GM13977 (cell line): ENCODE measurements at regions not wholly inside any gene's neighbourhood (a gene's known extent, or its start where the extent isn't known, plus 50 kb on each side); places are given as distances from the start of the nearest gene placed in this dataset.
"Not testable (repeated sequence)": the region's sequence is repeated elsewhere in the genome, so short reads cannot be mapped to it uniquely, and the experiment has no call there.

ENCODE experiments used
- DNase-seq: peaks from one replicate; pipeline ENCODE4 v3.0.0; 2012; ENCODE audit warnings: low spot score
- CTCF ChIP-seq: IDR thresholded peaks from 2 replicates; pipeline ENCODE4 v1.5.1; 2012; ENCODE audit warnings: mild to moderate bottlenecking, control low read depth; ENCODE audit not compliant: insufficient read depth; ENCODE audit errors: extremely low read depth, missing control alignments
- in situ Hi-C: fragments of 300-500 bp; cut with MboI; formaldehyde crosslinking; loops from one replicate; pipeline ENCODE4 v1.12.0; 2022; ENCODE audit warnings: low sequenced_read_pairs, low pct_unique_long_range_greater_than_20kb, mixed read lengths, inconsistent platforms; ENCODE audit not compliant: unreplicated experiment

DNA sequence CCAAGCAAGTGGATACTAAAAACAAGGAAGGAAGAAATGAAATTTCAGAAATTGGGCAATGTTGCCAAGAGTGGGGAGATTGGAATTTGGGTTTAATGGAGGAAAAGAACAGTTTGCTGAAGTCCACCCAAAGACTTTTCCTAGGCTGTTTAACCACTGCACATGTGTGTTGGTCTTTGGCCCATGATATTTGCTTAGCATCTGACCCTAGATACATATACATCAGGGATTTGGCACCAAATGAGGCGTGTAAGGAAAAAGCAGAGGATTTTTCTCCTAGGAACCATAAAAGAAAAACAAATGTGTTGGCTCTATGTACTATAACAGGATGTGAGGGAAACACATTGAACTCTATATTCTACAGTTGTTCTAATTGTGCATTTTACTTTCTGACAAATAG is 80.7 kb upstream of the CD28 start:
- no peak for TF ChIP-seq CTCF
- DNase-seq = no peak
- in situ Hi-C loops = no loop called here

DNA sequence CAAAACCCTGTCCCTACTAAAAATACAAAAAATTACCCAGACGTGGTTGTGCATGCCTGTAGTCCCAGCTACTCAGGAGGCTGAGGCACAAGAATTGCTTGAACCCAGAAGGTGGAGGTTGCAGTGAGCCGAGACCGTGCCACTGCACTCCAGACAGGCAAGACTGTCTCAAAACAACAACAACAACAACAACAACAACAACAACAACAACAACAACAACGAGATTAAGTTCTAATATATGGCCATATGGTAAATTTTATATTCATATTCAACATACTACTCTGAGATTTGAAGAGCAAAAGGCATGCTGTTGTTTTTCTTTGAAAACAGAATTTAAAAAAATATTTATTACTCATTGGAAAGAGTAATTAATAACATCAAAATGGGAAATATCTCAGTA is 80.2 kb upstream of the CD28 start:
- in situ Hi-C loops, DNase-seq: not testable (repeated sequence)

DNA sequence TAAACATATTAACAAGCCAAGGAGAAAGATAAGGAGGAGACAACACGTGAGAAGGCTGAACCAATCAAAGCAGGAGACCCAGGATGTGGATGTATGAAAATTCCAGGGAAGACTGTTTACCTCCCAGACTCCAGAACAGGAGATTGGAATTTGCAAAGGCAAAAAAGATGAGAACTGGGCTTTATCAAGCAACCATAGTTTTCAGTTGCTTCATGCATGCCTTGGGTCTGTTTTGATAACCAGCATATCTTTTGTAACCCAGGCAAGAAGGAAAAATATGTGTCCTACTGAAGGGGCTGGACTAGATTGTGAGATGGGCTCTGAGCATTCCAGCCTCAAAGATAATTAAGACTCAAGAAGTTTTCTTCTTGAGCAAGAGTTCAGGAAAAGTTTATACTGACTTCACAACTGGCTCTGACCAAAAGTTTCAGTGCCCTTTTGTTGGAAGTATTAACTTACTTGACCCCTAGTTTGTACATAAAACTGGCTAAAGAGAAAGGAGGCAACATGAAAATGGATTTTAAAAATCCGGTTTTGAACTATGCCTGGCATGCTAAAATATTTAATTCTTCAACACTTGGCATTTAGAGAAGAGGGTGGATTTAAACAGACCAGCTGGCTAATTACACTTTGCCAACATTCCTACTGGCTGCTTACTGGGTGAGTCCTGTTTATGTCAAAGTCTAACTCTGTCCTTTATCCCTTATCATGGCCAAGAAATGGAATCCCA is 79.3 kb upstream of the CD28 start:
- DNase-seq = no peak
- in situ Hi-C loops = no loop called here
- no peak for TF ChIP-seq CTCF

- no peak for DNase-seq
- in situ Hi-C loops = no loop called here
- TF ChIP-seq CTCF = no peak
Observed at GRCh38 chr2:203629699-203630098, 76.7 kb upstream of the CD28 start.

GRCh38 chr2:203631068-203631757 is 75.2 kb upstream of the CD28 start:
- no peak for DNase-seq
- in situ Hi-C loops = no loop called here
- TF ChIP-seq CTCF = no peak

DNA sequence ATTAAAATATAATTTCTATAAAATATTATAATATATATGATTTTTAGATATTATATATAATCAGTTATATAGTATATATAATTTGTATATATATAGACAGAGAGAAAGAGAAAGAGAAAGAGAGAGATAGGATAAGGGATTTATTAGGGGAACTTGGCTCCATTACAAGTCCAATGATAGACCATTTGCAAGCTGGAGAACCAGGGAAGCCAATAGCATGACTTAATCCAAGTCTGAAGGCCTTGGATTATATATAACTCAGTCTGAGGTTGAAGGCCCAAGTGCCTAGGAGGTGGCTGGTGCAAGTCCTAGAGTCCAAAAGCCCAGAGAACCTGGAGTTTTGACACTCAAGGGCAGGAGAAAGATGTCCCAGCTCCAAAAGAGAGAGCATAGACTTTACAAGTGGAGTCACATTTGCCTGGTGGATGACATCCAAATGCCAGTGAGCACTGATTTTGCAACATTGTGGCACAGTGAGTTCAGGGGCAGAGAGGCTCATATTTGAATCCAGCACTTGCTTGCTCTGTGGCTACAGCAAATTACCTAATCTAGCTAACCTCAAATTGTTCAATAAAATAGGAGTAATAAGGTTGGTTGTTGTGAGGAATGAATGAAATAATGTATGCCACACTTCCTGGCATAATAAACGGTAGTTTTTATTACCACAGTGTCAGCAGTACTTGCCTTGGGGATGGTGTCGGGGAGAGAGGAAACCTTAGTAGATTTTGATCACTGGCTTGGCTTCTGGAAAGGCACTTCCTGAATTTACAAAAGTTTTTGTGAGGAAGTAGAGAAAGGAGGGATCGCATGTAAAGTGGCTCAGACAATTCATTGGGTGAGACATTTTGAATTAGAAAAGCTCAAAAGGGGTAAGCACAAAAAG is 69.6 kb upstream of the CD28 start:
- no peak for DNase-seq
- in situ Hi-C loops = no loop called here
- TF ChIP-seq CTCF = no peak
